ENCODE measurements at regions not wholly inside any gene's neighbourhood (a gene's known extent, or its start where the extent isn't known, plus 50 kb on each side); places are given as distances from the start of the nearest gene placed in this dataset.

GRCh38 chr6:48057601-48058000, 53.4 kb downstream of the PTCHD4 start:
- no peak for DNase-seq (ENCODE audit: low read depth)

DNA sequence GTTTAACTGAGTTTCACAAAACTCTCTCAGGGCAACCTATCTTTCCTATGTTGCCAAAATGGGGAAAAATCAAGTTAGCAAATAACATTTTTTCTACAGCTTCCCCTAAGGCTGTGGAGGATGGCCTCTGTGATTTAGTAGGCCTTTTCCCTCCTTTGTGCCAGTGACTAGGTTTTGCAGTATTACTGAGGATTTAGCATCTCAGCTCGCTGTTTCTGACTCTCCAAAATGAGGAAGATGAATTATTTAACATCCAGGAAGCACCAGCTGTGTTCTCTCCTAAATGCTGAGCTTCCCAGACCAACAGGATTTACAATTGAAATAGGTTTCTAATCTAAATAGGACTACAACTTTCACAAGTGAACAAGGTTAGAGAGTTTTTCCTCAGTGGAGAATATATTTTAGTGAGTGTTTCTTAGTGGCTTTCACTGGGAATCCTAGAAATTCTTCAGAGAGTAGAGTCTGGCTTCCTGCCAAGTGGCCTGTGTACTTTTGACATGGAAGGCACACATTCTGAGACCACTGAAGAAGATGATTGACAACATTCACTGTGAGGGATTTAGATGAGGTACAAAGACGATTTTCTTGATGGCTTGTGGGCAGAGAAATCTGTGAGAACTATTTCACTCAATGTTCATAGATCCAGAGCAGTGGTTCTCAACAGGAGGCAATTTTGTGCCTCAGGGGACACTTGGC, 62.4 kb downstream of the PTCHD4 start:
- no peak for DNase-seq (ENCODE audit: low read depth)

GRCh38 chr6:48041894-48042293, 69.1 kb downstream of the PTCHD4 start:
- DNase-seq (ENCODE audit: low read depth), result no peak

DNA sequence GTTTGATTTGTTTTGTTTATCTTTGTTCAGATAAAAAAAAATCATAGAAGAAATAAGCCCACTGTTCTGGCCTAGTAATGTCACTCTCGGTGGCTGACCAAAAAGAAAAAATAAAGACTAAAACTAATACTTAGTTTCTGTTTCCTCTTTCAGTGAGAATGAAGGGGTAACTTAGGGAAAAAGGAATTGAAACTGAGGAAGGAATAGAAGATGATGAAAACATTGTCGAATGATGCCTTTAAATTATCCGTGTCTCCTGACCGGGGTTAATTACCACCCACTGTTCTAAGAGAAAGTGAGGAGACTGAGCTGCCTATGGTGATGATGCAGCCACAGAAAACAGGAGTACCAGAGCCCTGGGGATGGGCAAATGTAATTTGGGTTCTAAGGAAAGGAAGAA, 73.1 kb downstream of the PTCHD4 start:
- no peak for DNase-seq (ENCODE audit: low read depth)

GRCh38 chr6:48036316-48036715, 74.7 kb downstream of the PTCHD4 start:
- DNase-seq (ENCODE audit: low read depth), result peak; percentile 79

- DNase-seq (ENCODE audit: low read depth), result peak; percentile 79
Measured at GRCh38 chr6:48032151-48032550, 78.8 kb downstream of the PTCHD4 start.

DNA sequence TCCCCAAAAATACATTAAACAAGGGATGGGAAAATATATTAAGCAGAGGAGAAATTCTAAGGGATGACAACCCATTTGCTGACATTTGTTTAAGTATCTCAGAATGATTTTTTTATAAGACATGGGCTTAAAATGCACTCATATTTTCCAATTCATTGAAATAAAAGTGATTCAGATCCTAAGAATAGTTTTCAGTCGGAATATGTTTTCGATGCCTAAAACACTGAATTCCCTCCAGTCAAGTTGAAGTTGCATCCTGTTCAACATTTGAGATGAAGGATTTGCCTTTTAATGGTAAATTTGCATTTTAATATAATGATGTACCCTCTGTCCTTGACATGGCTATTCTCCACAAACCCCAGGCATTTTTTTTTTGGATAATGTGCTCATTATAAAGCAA, 79.3 kb downstream of the PTCHD4 start:
- DNase-seq (ENCODE audit: low read depth), result no peak

DNA sequence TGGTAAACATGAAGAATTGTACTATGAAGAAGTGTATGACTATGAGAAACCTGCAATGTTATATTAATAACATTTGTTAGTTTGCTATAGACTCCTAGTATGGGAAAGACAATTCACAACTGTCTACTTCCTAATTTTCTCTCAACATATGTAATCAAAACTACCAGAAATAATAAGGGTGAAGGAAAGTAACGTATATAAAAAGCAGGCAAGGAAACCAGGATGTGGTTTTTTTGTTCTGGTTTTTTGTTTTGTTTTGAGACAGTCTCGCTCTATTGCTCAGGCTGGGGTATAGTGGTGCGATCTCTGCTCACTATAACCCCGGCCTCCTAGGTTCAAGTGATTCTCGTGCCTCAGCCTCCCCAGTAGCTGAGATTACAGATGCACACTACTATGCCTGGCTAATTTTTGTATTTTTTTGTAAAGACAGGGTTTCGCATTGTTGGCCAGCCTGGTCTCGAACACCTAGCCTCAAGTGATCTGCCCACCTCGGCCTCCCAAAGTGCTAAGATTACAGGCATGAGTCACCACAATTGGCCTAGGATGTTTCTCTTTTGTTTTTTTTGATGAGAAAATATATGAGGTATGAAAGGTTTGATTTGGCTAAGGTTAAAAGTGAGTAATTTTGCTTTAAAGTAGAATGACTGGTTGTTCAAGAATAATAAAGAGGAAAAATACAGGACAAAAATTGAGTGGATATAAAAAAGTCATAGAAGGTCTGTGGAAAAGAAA, 83.1 kb downstream of the PTCHD4 start:
- DNase-seq (ENCODE audit: low read depth), result peak; percentile 52

DNA sequence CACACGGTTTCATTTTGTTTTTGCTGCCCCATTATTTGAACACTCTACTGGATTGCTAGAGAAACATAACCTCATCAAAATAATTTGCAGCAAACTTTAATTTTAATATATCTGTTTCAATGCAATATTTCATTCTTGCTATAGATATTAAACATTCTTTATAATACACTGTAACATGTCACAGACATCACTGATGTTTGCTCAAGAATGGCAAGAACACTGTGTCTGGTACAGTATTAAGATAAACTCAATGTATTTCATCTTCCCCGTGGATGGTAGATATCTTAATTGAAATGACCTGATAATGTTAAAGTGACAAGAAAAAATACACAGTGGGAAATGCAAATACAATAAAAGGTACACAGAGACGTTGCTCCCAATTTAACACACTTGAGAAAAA, 86.0 kb downstream of the PTCHD4 start:
- DNase-seq (ENCODE audit: low read depth), result no peak

DNA sequence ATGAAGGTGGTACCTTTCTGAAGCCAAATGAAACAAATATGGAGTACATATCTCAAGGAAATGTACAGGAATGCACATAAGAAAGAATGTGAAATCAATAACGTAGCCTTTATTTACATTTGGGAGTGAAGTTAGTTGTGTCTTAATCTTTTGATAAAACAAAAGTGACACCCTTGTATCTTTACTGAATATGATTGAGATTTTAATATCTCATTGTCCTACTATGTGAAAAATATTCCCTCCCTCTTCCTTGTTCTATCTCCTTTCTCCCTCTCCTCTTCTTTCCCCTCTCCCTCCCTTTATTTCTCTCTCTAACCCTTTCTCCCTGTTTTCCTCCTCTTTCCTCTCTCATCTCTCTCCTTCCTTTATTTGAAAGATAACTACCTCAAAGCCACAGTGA, 89.1 kb downstream of the PTCHD4 start:
- no peak for DNase-seq (ENCODE audit: low read depth)

GRCh38 chr6:48016020-48016755, 94.8 kb downstream of the PTCHD4 start:
- DNase-seq (ENCODE audit: low read depth), result no peak

DNA sequence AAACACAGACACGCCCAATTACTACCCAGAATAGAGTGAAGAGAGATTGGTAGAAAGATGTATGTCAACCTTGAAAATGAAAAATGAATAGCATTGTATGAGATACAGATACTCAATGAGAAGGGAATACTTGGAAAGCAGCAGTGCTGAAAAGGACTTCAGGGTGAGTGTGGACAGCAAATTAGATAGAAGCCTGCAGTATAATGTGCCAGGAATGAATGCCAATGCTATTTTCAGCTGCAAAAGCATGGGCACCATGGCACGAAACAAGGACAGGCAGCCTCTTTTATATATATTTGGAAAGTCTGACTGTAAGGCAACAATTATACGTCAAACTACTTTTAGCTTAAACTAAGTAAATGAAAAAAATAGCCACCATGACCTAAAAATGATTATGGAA, 118.2 kb downstream of the PTCHD4 start:
- no peak for DNase-seq (ENCODE audit: low read depth)

DNA sequence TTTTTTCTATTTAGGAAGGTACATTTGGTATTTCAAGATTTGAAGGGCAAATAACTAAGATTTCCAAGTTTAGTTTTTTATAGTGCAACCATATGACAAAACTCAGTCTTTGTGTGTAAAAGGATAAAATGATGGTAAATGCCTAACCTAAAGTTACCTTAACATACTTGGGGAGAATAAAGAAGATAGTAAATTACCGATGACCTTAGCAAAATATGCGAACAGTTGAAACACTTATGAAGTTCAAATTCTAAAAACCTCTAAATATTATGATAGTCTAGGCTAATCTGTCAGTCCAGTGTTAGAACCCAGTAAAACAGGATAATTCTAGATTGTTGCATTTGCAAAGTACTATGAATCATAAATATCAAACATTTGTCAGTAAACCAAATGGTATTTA, 127.5 kb downstream of the PTCHD4 start:
- no peak for DNase-seq (ENCODE audit: low read depth)

DNA sequence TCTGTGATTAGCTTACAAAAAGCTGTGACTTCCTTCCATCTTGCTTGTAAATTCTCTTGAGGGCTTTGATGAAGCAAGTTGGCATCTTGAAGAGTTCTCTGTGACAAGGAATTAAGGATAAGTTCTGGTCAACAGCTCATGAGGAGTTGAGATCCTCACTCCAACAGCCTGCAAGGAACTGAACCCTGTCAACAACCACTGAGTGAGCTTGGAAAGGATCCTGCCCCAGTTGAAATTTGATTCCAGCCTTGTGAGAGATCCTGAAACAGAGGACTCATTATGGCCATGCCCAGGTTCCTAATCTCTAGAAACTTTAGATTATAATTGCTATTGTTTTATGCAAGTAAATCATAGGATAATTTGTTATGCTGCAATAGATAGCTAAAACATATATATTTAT, 133.7 kb downstream of the PTCHD4 start:
- peak; percentile 29 for DNase-seq (ENCODE audit: low read depth)

DNA sequence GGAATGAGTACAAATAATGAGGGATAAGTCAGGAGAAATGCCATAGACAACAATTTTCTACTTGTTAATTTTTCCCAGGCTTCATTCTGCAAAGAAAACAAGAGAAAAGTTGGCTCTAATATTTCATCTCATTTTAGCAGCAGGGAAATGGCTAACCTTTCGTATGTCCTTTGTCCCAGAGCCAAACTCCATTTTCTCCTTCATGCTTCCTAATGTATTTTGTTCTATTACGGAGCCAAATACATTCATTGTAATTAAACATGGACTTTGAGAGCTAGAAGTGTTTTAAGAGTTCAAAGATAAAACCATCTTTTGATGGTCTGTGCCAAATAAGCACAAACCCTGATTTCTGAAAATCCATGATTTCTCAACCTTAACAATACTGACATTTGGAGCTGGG, 136.9 kb downstream of the PTCHD4 start:
- no peak for DNase-seq (ENCODE audit: low read depth)

GRCh38 chr6:47970826-47971225, 140.2 kb downstream of the PTCHD4 start:
- no peak for DNase-seq (ENCODE audit: low read depth)

- DNase-seq (ENCODE audit: low read depth), result peak; percentile 17
Measured at GRCh38 chr6:47967843-47968242, 143.2 kb downstream of the PTCHD4 start.

DNA sequence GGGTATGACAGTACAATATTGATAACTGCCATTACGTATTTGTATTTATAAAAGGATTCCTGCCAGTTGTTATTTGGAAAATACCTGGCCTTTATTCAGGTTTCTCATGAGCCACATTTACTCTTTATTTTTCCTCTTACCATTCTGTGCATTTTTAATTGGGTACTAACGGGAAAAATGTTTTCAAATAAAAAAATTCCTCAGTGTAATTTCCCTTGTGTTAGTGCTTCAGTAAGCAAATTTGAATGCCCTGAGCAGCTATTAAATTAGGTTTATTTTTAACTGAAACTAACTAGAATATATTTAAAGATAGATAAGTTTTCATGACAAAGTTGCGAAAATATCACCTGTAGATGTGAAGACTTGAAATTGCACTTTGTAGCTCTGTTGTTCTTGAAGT, 146.0 kb downstream of the PTCHD4 start:
- DNase-seq (ENCODE audit: low read depth), result no peak

DNA sequence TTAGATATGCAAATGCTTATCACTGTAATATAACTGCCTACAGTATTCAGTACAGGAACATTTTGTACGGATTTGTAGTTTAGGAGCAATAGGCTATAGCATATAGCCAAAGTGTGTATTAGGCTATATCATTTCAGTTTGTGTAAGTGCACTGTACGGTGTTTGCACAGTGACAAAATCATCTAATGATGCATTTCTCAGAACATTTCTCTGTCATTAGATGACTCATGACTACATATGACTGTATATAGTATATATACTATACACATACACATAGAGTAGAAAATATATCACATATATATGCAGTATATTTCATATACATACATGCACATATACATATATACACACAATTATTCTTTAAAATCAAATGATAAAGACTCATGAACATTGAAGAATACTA, 158.4 kb downstream of the PTCHD4 start:
- DNase-seq (ENCODE audit: low read depth), result no peak

DNA sequence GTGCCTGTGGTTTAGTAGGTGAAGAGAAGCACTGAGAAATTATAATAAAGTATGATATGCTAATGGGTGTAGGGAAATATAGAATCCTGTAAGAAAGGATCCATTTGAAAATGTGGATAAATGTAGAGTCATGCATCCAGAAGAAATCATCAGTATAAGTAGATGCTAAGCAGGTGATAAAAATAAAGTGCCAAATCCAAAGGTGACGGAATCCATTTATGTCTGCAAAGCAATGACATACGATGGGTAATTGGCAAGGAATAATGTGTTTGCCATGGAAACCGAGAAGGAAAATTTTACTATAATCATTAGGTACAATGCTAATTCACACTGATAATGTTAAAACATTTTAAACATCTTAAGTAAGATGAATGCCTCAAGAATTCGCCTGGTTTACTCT, 163.0 kb downstream of the OPN5 start:
- DNase-seq (ENCODE audit: low read depth), result no peak

- no peak for DNase-seq (ENCODE audit: low read depth)
Measured at GRCh38 chr6:47938405-47938804, 156.6 kb downstream of the OPN5 start.

GRCh38 chr6:47936820-47937219, 155.0 kb downstream of the OPN5 start:
- no peak for DNase-seq (ENCODE audit: low read depth)

DNA sequence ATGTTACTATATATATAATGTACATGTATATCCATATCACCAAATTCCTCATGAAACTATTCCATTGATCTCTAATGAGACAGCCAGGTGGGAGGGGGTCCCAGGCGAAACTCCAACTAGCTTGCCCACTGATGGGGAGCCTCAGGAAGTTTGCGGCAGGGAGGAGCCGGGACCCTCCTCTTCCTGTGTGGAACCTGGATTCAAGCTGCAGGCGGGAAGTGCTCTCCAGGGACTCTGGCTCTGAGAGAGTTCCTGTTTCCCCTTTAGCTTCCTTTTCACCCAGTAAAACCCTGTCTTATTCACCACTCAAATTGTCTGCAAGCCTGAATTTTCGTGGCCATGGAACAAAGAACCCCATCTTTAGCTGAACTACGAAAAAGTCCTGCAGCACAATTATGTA, 152.2 kb downstream of the OPN5 start:
- DNase-seq (ENCODE audit: low read depth), result no peak
